Natural killer cell (primary cell): ENCODE measurements at regions not wholly inside any gene's neighbourhood (a gene's known extent, or its start where the extent isn't known, plus 50 kb on each side); places are given as distances from the start of the nearest gene placed in this dataset.

Experiments
- ATAC-seq, 3 donors: fragments of 150-1000 bp in 2 of 3; fragments of 200-7000 bp in 1 of 3; cut with Tn5 transposase; 1 replicate in 1 of 3; 2 replicates in 2 of 3; pipeline ENCODE4 v1.10.0; 2021; ENCODE audit warnings: mild to moderate bottlenecking in 2 of 3, moderate library complexity in 2 of 3
- DNase-seq, 2 donors: peaks; one replicate each; pipeline versions ENCODE4 v3.0.0 to v3.0.0-alpha.2; 2013 to 2021; ENCODE audit warnings: mixed read lengths in 1 of 2
- H3K27ac ChIP-seq: one replicate; pipeline ENCODE4 v1.5.1; 2013; ENCODE audit warnings: mild to moderate bottlenecking, low read length
- H3K27me3 ChIP-seq: one replicate; pipeline ENCODE4 v1.6.1; 2013; ENCODE audit warnings: low read length; ENCODE audit not compliant: control insufficient read depth, insufficient read depth
- H3K36me3 ChIP-seq: one replicate; pipeline ENCODE4 v1.6.1; 2013; ENCODE audit warnings: low read length; ENCODE audit not compliant: control insufficient read depth, insufficient read depth
- H3K4me1 ChIP-seq: one replicate; pipeline ENCODE4 v1.6.1; 2013; ENCODE audit warnings: low read length; ENCODE audit not compliant: control insufficient read depth, insufficient read depth
- H3K4me3 ChIP-seq: one replicate; pipeline ENCODE4 v1.5.1; 2013; ENCODE audit warnings: low read length
- H3K9me3 ChIP-seq: one replicate; pipeline ENCODE4 v1.6.1; 2013; ENCODE audit warnings: low read length; ENCODE audit not compliant: control insufficient read depth, insufficient read depth
- H3K27ac Mint-ChIP-seq, 2 donors: one replicate each; pipeline ENCODE4 v1.8.0; 2022; ENCODE audit warnings: mild to moderate bottlenecking in 2 of 2, mixed read lengths in 2 of 2, moderate library complexity in 1 of 2
- H3K27me3 Mint-ChIP-seq, 2 donors: one replicate each; pipeline ENCODE4 v1.8.0; 2022; ENCODE audit warnings: low read depth in 2 of 2, mixed read lengths in 2 of 2
- H3K36me3 Mint-ChIP-seq: one replicate; pipeline ENCODE4 v1.8.0; 2022; ENCODE audit warnings: mixed read lengths
- H3K4me1 Mint-ChIP-seq, 2 donors: one replicate each; pipeline ENCODE4 v1.8.0; 2022; ENCODE audit warnings: mixed read lengths in 2 of 2
- H3K4me3 Mint-ChIP-seq: one replicate; pipeline ENCODE4 v1.8.0; 2022; ENCODE audit warnings: mild to moderate bottlenecking, moderate library complexity, mixed read lengths
- H3K9me3 Mint-ChIP-seq, 2 donors: one replicate each; pipeline ENCODE4 v1.8.0; 2022; ENCODE audit warnings: mixed read lengths in 2 of 2
- WGBS: methylation state at CpG from one replicate; pipeline ENCODE4 v1.1.7; 2013; ENCODE audit warnings: missing lambda C conversion rate; ENCODE audit not compliant: insufficient coverage; 5-methylcytosine and 5-hydroxymethylcytosine counted together
- intact Hi-C: fragments of 100-400 bp; cut with micrococcal nuclease; formaldehyde crosslinking; loops from one replicate; pipeline ENCODE4 v1.14.2; 2022
- TF ChIP-seq, protein P1 (sequence below): fragments of 200-600 bp; IDR thresholded peaks from one replicate; pipeline ENCODE4 v1.8.0; 2022; ENCODE audit warnings: antibody characterized with exemption

DNA sequence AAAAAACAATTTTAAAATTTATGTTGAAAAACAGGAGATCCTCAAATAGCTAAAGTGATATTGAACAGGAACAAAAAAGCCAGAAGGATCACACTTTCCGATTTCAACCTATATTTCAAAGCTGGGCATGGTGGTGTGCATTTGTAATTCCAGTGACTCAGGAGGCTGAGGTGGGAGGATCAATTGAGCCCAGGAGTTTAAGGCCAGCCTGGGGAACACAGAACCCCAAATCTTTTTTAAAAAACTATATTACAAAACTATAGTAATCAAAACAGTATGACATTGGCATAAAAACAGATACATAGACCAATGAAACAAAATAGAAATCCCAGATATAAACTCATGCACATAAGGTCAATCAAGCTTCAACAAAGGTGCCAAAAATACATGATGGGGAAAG lies 68.4 kb downstream of the MEX3B start:
- H3K4me3 Mint-ChIP-seq, result no peak overlapping the region
- Histone ChIP-seq H3K27me3 (no peaks in the 10 kb centered on the region), H3K36me3 (no peaks in the 10 kb centered on the region), H3K27ac (no peak overlapping the region), H3K4me1 (no peaks in the 10 kb centered on the region), H3K4me3 (no peak overlapping the region), H3K9me3 (no peaks in the 10 kb centered on the region)
- peaks cover 3 to 5% of the 10 kb centered on the region in 2 donors for H3K9me3 Mint-ChIP-seq
- H3K36me3 Mint-ChIP-seq, result no peaks in the 10 kb centered on the region
- no peaks in the 10 kb centered on the region for H3K4me1 Mint-ChIP-seq
- intact Hi-C loops, result no loop called here
- no peak for ATAC-seq
- DNase-seq, result no peak
- TF ChIP-seq, protein P1, sequence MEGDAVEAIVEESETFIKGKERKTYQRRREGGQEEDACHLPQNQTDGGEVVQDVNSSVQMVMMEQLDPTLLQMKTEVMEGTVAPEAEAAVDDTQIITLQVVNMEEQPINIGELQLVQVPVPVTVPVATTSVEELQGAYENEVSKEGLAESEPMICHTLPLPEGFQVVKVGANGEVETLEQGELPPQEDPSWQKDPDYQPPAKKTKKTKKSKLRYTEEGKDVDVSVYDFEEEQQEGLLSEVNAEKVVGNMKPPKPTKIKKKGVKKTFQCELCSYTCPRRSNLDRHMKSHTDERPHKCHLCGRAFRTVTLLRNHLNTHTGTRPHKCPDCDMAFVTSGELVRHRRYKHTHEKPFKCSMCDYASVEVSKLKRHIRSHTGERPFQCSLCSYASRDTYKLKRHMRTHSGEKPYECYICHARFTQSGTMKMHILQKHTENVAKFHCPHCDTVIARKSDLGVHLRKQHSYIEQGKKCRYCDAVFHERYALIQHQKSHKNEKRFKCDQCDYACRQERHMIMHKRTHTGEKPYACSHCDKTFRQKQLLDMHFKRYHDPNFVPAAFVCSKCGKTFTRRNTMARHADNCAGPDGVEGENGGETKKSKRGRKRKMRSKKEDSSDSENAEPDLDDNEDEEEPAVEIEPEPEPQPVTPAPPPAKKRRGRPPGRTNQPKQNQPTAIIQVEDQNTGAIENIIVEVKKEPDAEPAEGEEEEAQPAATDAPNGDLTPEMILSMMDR, result no peak
- H3K27me3 Mint-ChIP-seq, result peaks cover 10 to 13% of the 10 kb centered on the region in 2 donors
- no peak overlapping the region for H3K27ac Mint-ChIP-seq
- WGBS, result 100% methylated on average over 1 of the region's 1 CpG

DNA sequence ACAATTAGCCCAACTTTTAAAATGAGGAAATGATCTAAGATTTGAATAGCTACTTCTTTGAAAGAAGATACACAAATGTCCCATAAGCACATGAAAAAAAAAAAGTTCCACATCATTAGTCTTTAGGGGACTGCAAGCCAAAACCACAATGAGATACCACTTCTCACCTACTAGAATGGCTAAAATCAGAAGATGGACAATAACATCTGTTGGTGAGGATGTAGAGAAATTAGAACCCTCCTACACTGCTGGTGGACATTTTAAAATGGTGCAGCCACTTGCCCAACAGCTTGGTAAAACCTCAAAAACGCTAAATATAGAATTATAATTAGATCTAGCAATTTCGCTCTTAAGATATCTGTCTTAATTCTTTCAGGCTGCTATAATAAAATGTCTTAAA lies 77.1 kb downstream of the MEX3B start:
- no peaks in the 10 kb centered on the region for H3K36me3 Mint-ChIP-seq
- Histone ChIP-seq H3K36me3 (no peaks in the 10 kb centered on the region), H3K4me1 (no peaks in the 10 kb centered on the region), H3K27ac (no peak overlapping the region), H3K27me3 (no peaks in the 10 kb centered on the region), H3K4me3 (no peak overlapping the region), H3K9me3 (no peaks in the 10 kb centered on the region)
- no CpG with 5 or more reads among the region's 2 CpGs for WGBS
- DNase-seq (no peak), ATAC-seq (no peak)
- intact Hi-C loops, result no loop called here
- H3K9me3 Mint-ChIP-seq, result peaks cover 3 to 5% of the 10 kb centered on the region in 2 donors
- no peak overlapping the region for H3K27ac Mint-ChIP-seq
- no peak overlapping the region for H3K4me3 Mint-ChIP-seq
- TF ChIP-seq, protein P1, result no peak
- no peaks in the 10 kb centered on the region for H3K4me1 Mint-ChIP-seq
- peaks cover 8 to 20% of the 10 kb centered on the region in 2 donors for H3K27me3 Mint-ChIP-seq

DNA sequence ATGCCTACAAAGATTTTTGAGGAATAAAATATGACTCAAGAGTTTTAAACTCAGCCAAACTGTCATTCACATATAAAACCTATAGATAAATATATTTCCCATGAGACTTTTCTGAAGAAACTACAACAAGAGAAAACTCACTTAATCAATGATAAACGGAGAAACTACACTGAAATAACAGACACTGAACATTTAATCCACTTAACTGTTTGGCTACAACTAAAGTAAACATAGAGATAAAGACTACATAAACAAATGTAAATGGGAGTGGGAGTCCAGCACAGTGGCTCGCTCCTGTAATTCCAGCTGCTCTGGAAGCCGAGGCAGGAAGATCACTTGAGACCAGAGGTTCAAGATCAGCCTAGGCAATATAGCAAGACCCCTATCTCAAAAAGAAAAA lies 79.2 kb downstream of the MEX3B start:
- Mint-ChIP-seq H3K4me1 (no peaks in the 10 kb centered on the region), H3K9me3 (no peaks in the 10 kb centered on the region), H3K36me3 (no peaks in the 10 kb centered on the region), H3K4me3 (no peak overlapping the region), H3K27me3 (peaks cover 3 to 10% of the 10 kb centered on the region in 2 donors), H3K27ac (no peak overlapping the region)
- Histone ChIP-seq H3K4me3 (no peak overlapping the region), H3K27ac (no peak overlapping the region), H3K9me3 (no peaks in the 10 kb centered on the region), H3K36me3 (no peaks in the 10 kb centered on the region), H3K4me1 (no peaks in the 10 kb centered on the region), H3K27me3 (peaks cover 2% of the 10 kb centered on the region)
- WGBS, result 75% methylated on average over 2 of the region's 3 CpGs
- ATAC-seq (no peak), DNase-seq (no peak)
- intact Hi-C loops, result no loop called here
- TF ChIP-seq, protein P1, result no peak

DNA sequence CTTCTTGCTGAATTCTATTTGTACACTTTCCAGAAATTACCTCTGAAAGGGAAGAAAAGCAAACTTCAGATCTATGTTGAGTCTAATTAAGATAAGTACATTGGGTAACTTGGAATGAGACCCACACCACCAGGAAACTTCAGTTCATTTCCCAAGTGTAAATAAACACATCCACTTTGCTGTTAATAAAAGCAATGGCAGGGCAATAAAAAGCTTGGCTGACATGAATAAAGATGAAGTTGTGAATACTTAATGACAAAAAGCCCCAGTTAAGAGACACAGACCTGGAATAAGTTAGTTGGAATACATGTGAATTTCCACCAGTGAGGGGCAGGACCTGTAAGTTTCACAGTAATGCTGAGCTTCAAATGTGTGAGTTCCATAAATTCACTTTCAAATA lies 83.3 kb downstream of the MEX3B start:
- H3K9me3 ChIP-seq, result no peaks in the 10 kb centered on the region
- Mint-ChIP-seq H3K27ac (no peak overlapping the region), H3K4me3 (no peak overlapping the region), H3K4me1 (no peaks in the 10 kb centered on the region), H3K36me3 (no peaks in the 10 kb centered on the region), H3K9me3 (no peaks in the 10 kb centered on the region), H3K27me3 (peaks cover 0 to 3% of the 10 kb centered on the region in 2 donors)
- no peak overlapping the region for H3K4me3 ChIP-seq
- H3K27me3 ChIP-seq, result peaks cover 2% of the 10 kb centered on the region
- H3K4me1 ChIP-seq, result no peaks in the 10 kb centered on the region
- H3K27ac ChIP-seq, result no peak overlapping the region
- no peaks in the 10 kb centered on the region for H3K36me3 ChIP-seq
- TF ChIP-seq, protein P1, result no peak
- intact Hi-C loops, result no loop called here
- ATAC-seq (no peak), DNase-seq (no peak)
